ENCODE measurements at regions not wholly inside any gene's neighbourhood (a gene's known extent, or its start where the extent isn't known, plus 50 kb on each side); places are given as distances from the start of the nearest gene placed in this dataset.

DNA sequence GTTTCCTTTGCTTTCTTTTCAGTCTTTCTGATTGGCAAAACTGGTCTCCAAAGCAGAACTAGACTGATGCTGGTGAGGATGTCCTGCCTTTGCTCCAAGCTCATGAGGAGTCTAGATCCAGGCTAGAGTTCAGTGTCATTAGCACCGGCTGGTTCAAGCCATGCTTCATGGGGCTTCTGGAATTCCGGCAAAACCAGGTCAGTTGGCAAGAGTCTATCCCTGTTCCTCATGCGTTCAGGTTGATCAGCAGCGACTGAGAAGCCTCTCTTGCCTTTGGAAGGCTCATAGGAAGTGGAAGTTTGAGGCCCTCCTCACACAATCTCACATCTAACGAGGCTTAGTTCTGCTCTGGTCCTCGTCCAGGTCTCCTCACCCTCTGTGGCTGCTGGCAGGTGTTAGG lies 194.3 kb downstream of the HS3ST3A1 start:
- no peaks in the 10 kb centered on the region for H3K9me3 ChIP-seq (replicated peaks in 1 of 2; ENCODE audit: control insufficient read depth in 1 of 2, insufficient read depth in 1 of 2, low read length in 2 of 2)
- TF ChIP-seq, protein P1, sequence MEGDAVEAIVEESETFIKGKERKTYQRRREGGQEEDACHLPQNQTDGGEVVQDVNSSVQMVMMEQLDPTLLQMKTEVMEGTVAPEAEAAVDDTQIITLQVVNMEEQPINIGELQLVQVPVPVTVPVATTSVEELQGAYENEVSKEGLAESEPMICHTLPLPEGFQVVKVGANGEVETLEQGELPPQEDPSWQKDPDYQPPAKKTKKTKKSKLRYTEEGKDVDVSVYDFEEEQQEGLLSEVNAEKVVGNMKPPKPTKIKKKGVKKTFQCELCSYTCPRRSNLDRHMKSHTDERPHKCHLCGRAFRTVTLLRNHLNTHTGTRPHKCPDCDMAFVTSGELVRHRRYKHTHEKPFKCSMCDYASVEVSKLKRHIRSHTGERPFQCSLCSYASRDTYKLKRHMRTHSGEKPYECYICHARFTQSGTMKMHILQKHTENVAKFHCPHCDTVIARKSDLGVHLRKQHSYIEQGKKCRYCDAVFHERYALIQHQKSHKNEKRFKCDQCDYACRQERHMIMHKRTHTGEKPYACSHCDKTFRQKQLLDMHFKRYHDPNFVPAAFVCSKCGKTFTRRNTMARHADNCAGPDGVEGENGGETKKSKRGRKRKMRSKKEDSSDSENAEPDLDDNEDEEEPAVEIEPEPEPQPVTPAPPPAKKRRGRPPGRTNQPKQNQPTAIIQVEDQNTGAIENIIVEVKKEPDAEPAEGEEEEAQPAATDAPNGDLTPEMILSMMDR (IDR thresholded peaks at IDR 0.05), result no peak
- no peaks in the 10 kb centered on the region for H3K36me3 ChIP-seq (replicated peaks in 1 of 2; ENCODE audit: control insufficient read depth in 1 of 2, insufficient read depth in 2 of 2, low read length in 2 of 2)
- Mint-ChIP-seq H3K27ac (no peak overlapping the region), H3K4me1 (no peaks in the 10 kb centered on the region), H3K27me3 (ENCODE audit: low read depth in 3 of 3) (no peaks in the 10 kb centered on the region), H3K4me3 (no peak overlapping the region), H3K9me3 (peaks cover 0 to 2% (median 0%) of the 10 kb centered on the region in 7 donors), H3K36me3 (no peaks in the 10 kb centered on the region)
- no peaks in the 10 kb centered on the region for H3K79me2 ChIP-seq (ENCODE audit: insufficient read depth, low read length)
- H3K27me3 ChIP-seq (ENCODE audit: control insufficient read depth in 2 of 2, insufficient read depth in 2 of 2, low read length in 2 of 2), result no peaks in the 10 kb centered on the region
- H3K4me2 ChIP-seq (replicated peaks; ENCODE audit: extremely low read depth, low read length, poor library complexity, severe bottlenecking), result no peak overlapping the region
- intact Hi-C loops (cut with micrococcal nuclease), result no loop called here
- no peak overlapping the region for H3K4me3 ChIP-seq (replicated peaks in 1 of 3; ENCODE audit: low read depth in 2 of 3, low read length in 3 of 3)
- H3K9ac ChIP-seq (ENCODE audit: insufficient read depth, low read length, poor library complexity, severe bottlenecking), result no peak overlapping the region
- H3K4me1 ChIP-seq (ENCODE audit: control insufficient read depth in 1 of 2, insufficient read depth in 2 of 2, low read length in 2 of 2), result no peaks in the 10 kb centered on the region
- DNase-seq, result no peak
- H2AFZ ChIP-seq (ENCODE audit: insufficient read depth, low read depth, low read length, poor library complexity, severe bottlenecking), result no peak overlapping the region
- no peak overlapping the region for H3K27ac ChIP-seq (ENCODE audit: low read depth in 1 of 2, low read length in 2 of 2)
- H4K20me1 ChIP-seq (ENCODE audit: insufficient read depth, low read length), result no peaks in the 10 kb centered on the region
- 100% methylated on average over 1 of the region's 6 CpGs for WGBS (ENCODE audit: insufficient coverage)

DNA sequence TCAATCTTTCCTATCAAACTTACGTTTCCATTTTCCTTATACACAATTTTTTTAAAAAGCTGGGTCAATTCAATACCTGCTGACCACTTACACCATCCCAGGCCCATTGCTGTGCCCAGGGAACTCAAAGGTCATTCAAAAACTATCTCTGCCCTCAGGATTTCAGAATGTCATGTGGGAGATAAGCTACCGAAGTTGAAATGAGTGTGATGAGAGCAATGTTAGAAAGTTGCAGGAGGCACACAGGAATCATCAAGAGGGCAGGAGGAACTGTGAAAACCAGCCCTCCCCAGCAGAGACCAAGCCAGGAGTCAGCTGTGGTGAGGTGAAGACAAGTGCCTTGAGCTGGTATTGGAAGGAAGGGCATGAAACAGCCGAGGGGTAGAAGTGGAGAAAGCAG lies 195.9 kb downstream of the HS3ST3A1 start:
- H3K4me2 ChIP-seq (replicated peaks; ENCODE audit: extremely low read depth, low read length, poor library complexity, severe bottlenecking), result no peak overlapping the region
- no peaks in the 10 kb centered on the region for H3K79me2 ChIP-seq (ENCODE audit: insufficient read depth, low read length)
- no peaks in the 10 kb centered on the region for H3K4me1 ChIP-seq (ENCODE audit: control insufficient read depth in 1 of 2, insufficient read depth in 2 of 2, low read length in 2 of 2)
- no peaks in the 10 kb centered on the region for H3K27me3 ChIP-seq (ENCODE audit: control insufficient read depth in 2 of 2, insufficient read depth in 2 of 2, low read length in 2 of 2)
- H3K27ac Mint-ChIP-seq, result no peak overlapping the region
- no peak overlapping the region for H2AFZ ChIP-seq (ENCODE audit: insufficient read depth, low read depth, low read length, poor library complexity, severe bottlenecking)
- peaks cover 0 to 4% (median 0%) of the 10 kb centered on the region in 7 donors for H3K9me3 Mint-ChIP-seq
- no peak overlapping the region for H3K27ac ChIP-seq (ENCODE audit: low read depth in 1 of 2, low read length in 2 of 2)
- H3K36me3 Mint-ChIP-seq, result no peaks in the 10 kb centered on the region
- no peaks in the 10 kb centered on the region for H4K20me1 ChIP-seq (ENCODE audit: insufficient read depth, low read length)
- H3K36me3 ChIP-seq (replicated peaks in 1 of 2; ENCODE audit: control insufficient read depth in 1 of 2, insufficient read depth in 2 of 2, low read length in 2 of 2), result no peaks in the 10 kb centered on the region
- intact Hi-C loops (cut with micrococcal nuclease), result no loop called here
- no peaks in the 10 kb centered on the region for H3K4me1 Mint-ChIP-seq
- no peak overlapping the region for H3K4me3 Mint-ChIP-seq
- no peak overlapping the region for H3K9ac ChIP-seq (ENCODE audit: insufficient read depth, low read length, poor library complexity, severe bottlenecking)
- WGBS (ENCODE audit: insufficient coverage), result 93% methylated on average over 2 of the region's 3 CpGs
- H3K4me3 ChIP-seq (replicated peaks in 1 of 3; ENCODE audit: low read depth in 2 of 3, low read length in 3 of 3), result no peak overlapping the region
- no peaks in the 10 kb centered on the region for H3K9me3 ChIP-seq (replicated peaks in 1 of 2; ENCODE audit: control insufficient read depth in 1 of 2, insufficient read depth in 1 of 2, low read length in 2 of 2)
- no peak for DNase-seq
- H3K27me3 Mint-ChIP-seq (ENCODE audit: low read depth in 3 of 3), result no peaks in the 10 kb centered on the region
- TF ChIP-seq, protein P1 (IDR thresholded peaks at IDR 0.05), result no peak

Data from CD14-positive monocyte (primary cell).